ENCODE measurements at regions not wholly inside any gene's neighbourhood (a gene's known extent, or its start where the extent isn't known, plus 50 kb on each side); places are given as distances from the start of the nearest gene placed in this dataset.
"Not testable (repeated sequence)": the region's sequence is repeated elsewhere in the genome, so short reads cannot be mapped to it uniquely, and the experiment has no call there.

DNA sequence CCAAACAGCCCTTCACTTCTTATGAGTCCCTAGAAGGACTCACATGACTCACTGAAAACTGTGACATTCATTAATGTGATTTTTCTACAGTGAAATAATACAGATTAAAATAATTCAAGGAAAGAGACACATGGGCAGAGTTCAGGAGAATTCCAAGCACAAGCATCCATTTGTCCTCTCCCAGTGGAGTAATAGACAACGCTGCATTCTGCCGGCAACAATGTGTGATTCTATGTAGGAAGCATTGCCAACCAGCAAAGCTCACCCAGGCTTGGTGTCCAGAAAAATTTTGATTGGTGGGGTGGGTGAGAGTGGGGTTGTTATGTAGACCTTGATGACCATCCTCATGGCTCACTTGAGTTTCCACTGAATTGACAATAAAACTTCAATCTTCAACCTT is 123.9 kb downstream of the VPREB1 start:
- Mint-ChIP-seq H3K27me3 (no peaks in the 10 kb centered on the region), H3K4me1 (peaks cover 86% of the 10 kb centered on the region), H3K27ac (no peak overlapping the region), H3K9me3 (ENCODE audit: insufficient read depth) (no peaks in the 10 kb centered on the region), H3K4me3 (no peak overlapping the region)
- peaks cover 60 to 67% of the 10 kb centered on the region in 2 donors for H3K4me1 ChIP-seq (ENCODE audit: control insufficient read depth in 2 of 2, insufficient read depth in 2 of 2, low read length in 2 of 2)
- 90% methylated on average over 2 of the region's 2 CpGs for WGBS (ENCODE audit: insufficient coverage)
- no peaks in the 10 kb centered on the region for H4K20me1 ChIP-seq (ENCODE audit: control insufficient read depth, insufficient read depth, low read length, poor library complexity, severe bottlenecking)
- H3K9ac ChIP-seq (ENCODE audit: low read length) = no peak overlapping the region
- no peaks in the 10 kb centered on the region for H3K9me3 ChIP-seq (ENCODE audit: control extremely low read depth in 1 of 3, control insufficient read depth in 2 of 3, insufficient read depth in 1 of 3, low read length in 2 of 3)
- ATAC-seq (ENCODE audit: low read depth) (no peak), DNase-seq (no peak)
- intact Hi-C loops (cut with micrococcal nuclease) = loop anchor here (5.0 kb wide), 1 partner anchor 569 kb away; no protein-coding TSS in a partner anchor
- H3K4me3 ChIP-seq (ENCODE audit: control extremely low read depth in 1 of 5, extremely low read depth in 1 of 5, insufficient read depth in 1 of 5, low read depth in 2 of 5, low read length in 4 of 5) = no peak overlapping the region
- CTCF ChIA-PET = interaction anchor here (0.6 to 4.2 kb wide), 14 partner anchors 9 to 793 kb away, joined by 3 to 23 read pairs (median 5); no protein-coding TSS in a partner anchor
- peak overlapping the region in 1 of 2 donors; percentile 35 for H3K27ac ChIP-seq (ENCODE audit: low read length in 2 of 2)
- H2AFZ ChIP-seq (ENCODE audit: insufficient read depth, low read depth, low read length, poor library complexity, severe bottlenecking) = no peak overlapping the region
- POLR2A ChIA-PET = no interaction called here
- H3K36me3 ChIP-seq (replicated peaks in 1 of 2; ENCODE audit: control extremely low read depth in 1 of 2, control insufficient read depth in 1 of 2, extremely low read depth in 1 of 2, insufficient read depth in 2 of 2, low read length in 1 of 2) = no peaks in the 10 kb centered on the region
- no peak overlapping the region for H3K4me2 ChIP-seq (replicated peaks; ENCODE audit: low read depth, low read length, poor library complexity, severe bottlenecking)
- TF ChIP-seq EZH2 (IDR thresholded peaks at IDR 0.05; ENCODE audit: borderline replicate concordance, insufficient read depth, low read depth, low read length, poor library complexity, severe bottlenecking) (no peak), CTCF (IDR thresholded peaks at IDR 0.05) (no peak)
- H3K79me2 ChIP-seq (ENCODE audit: control insufficient read depth, insufficient read depth, low read length) = no peaks in the 10 kb centered on the region
- no peaks in the 10 kb centered on the region for H3K27me3 ChIP-seq (replicated peaks in 1 of 4; ENCODE audit: control extremely low read depth in 1 of 4, control insufficient read depth in 3 of 4, insufficient read depth in 4 of 4, low read length in 3 of 4)

- H3K9me3 Mint-ChIP-seq (ENCODE audit: insufficient read depth); H3K27me3 ChIP-seq (replicated peaks in 1 of 4; ENCODE audit: control extremely low read depth in 1 of 4, control insufficient read depth in 3 of 4, insufficient read depth in 4 of 4, low read length in 3 of 4); H3K9me3 ChIP-seq (ENCODE audit: control extremely low read depth in 1 of 3, control insufficient read depth in 2 of 3, insufficient read depth in 1 of 3, low read length in 2 of 3); H3K36me3 ChIP-seq (replicated peaks in 1 of 2; ENCODE audit: control extremely low read depth in 1 of 2, control insufficient read depth in 1 of 2, extremely low read depth in 1 of 2, insufficient read depth in 2 of 2, low read length in 1 of 2); H3K79me2 ChIP-seq (ENCODE audit: control insufficient read depth, insufficient read depth, low read length); H2AFZ ChIP-seq (ENCODE audit: insufficient read depth, low read depth, low read length, poor library complexity, severe bottlenecking); H3K27me3 Mint-ChIP-seq; H4K20me1 ChIP-seq (ENCODE audit: control insufficient read depth, insufficient read depth, low read length, poor library complexity, severe bottlenecking): not testable (repeated sequence)
- WGBS (ENCODE audit: insufficient coverage) = no CpG with 5 or more reads among the region's 2 CpGs
- TF ChIP-seq CTCF (IDR thresholded peaks at IDR 0.05) = peak; percentile 62
- ChIA-PET POLR2A (interaction anchor here (0.8 to 1.0 kb wide), 3 partner anchors 11 to 585 kb away, joined by 3 read pairs; no protein-coding TSS in a partner anchor), CTCF (interaction anchor here (0.7 to 4.2 kb wide), 17 partner anchors 9 to 567 kb away, joined by 3 to 23 read pairs (median 4); no protein-coding TSS in a partner anchor)
- H3K4me2 ChIP-seq (replicated peaks; ENCODE audit: low read depth, low read length, poor library complexity, severe bottlenecking) = peak overlapping the region; percentile 71
- intact Hi-C loops (cut with micrococcal nuclease) = loop anchor here (1.0 to 5.0 kb wide), 2 partner anchors 53 to 568 kb away; no protein-coding TSS in a partner anchor
- peak overlapping the region in 3 of 5 experiments; percentile 0 to 30 (median 27) for H3K4me3 ChIP-seq (ENCODE audit: control extremely low read depth in 1 of 5, extremely low read depth in 1 of 5, insufficient read depth in 1 of 5, low read depth in 2 of 5, low read length in 4 of 5)
- ATAC-seq (ENCODE audit: low read depth) = peak; percentile 90
- peak overlapping the region; percentile 44 for H3K9ac ChIP-seq (ENCODE audit: low read length)
- peaks cover 85% of the 10 kb centered on the region for H3K4me1 Mint-ChIP-seq
- H3K4me1 ChIP-seq (ENCODE audit: control insufficient read depth in 2 of 2, insufficient read depth in 2 of 2, low read length in 2 of 2) = peaks cover 60 to 64% of the 10 kb centered on the region in 2 donors
- H3K27ac Mint-ChIP-seq = peak overlapping the region; percentile 90
- H3K27ac ChIP-seq (ENCODE audit: low read length in 2 of 2) = peak overlapping the region; percentile 72 to 79
- peak; percentile 87 for DNase-seq
- H3K4me3 Mint-ChIP-seq = peak overlapping the region; percentile 79
Measured at GRCh38 chr22:22369219-22369963, 124.8 kb downstream of the VPREB1 start.
